ENCODE measurements at regions not wholly inside any gene's neighbourhood (a gene's known extent, or its start where the extent isn't known, plus 50 kb on each side); places are given as distances from the start of the nearest gene placed in this dataset.
"Not testable (repeated sequence)": the region's sequence is repeated elsewhere in the genome, so short reads cannot be mapped to it uniquely, and the experiment has no call there.

DNA sequence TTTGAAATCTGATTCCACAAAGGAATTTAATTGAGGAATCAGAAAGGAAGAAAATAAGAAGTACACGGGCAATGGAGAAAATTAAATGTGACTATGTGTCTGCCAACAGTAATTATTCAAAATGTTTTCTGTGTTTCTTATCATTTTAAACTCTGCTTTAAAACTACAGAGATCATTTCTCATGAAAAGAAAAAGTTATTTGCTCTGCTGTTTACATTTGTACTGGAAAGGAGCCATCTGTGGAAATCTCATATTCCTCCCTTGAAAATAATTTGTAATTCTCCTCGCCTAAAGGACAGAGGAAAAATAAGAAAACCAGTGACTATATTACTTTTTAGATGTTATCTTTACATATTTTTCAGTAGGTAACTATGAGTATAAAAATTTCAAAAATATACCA, 181.9 kb upstream of the MEIS1 start:
- H3K27ac ChIP-seq, result no peak overlapping the region
- intact Hi-C loops (cut with DNase I), result no loop called here

GRCh38 chr2:66252109-66252508, 182.8 kb upstream of the MEIS1 start:
- no peak overlapping the region for H3K4me3 ChIP-seq (replicated peaks in 1 of 3)
- H3K27ac ChIP-seq, result no peak overlapping the region
- no peaks in the 10 kb centered on the region for H3K36me3 ChIP-seq
- H3K4me1 ChIP-seq, result no peaks in the 10 kb centered on the region
- no peaks in the 10 kb centered on the region for H3K27me3 ChIP-seq
- DNase-seq, result no peak
- WGBS, 2 donors, result 80 to 84% methylated on average over 4 to 5 of the region's 5 CpGs
- intact Hi-C loops (cut with DNase I), result no loop called here
- TF ChIP-seq POLR2A (IDR thresholded peaks at IDR 0.05) (no peak), CTCF (IDR thresholded peaks at IDR 0.05) (no peak)
- no peaks in the 10 kb centered on the region for H3K9me3 ChIP-seq

More for the DNA sequence above, 181.9 kb upstream of the MEIS1 start:
- no peaks in the 10 kb centered on the region for H3K9me3 ChIP-seq
- H3K36me3 ChIP-seq, result no peaks in the 10 kb centered on the region
- H3K4me3 ChIP-seq (replicated peaks in 1 of 3), result no peak overlapping the region
- 68 to 84% methylated on average over 2 of the region's 2 CpGs for WGBS, 2 donors
- TF ChIP-seq POLR2A (IDR thresholded peaks at IDR 0.05) (no peak), CTCF (IDR thresholded peaks at IDR 0.05) (no peak)
- no peaks in the 10 kb centered on the region for H3K27me3 ChIP-seq
- H3K4me1 ChIP-seq, result no peaks in the 10 kb centered on the region
- DNase-seq, result no peak

DNA sequence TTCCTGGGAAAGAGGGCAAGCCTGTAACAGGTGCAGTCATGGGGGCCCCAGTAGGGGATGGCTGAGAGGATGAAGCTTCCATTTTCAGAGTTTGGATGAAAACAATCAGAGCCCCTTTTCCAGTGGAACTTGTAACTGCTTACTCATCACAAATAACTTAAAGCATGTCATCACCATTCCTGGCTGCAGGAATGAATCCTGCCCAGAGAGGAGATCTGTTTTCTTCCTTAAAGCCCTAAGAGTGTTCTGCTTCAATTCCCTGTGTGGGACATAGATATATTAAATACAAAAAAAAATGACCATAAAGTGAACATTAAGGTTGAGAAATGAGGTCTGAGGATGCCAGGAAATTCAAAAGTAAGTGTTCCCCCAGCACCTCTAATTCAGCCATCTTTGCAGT, 183.4 kb upstream of the MEIS1 start:
- no peaks in the 10 kb centered on the region for H3K4me1 ChIP-seq
- H3K4me3 ChIP-seq (replicated peaks in 1 of 3), result no peak overlapping the region
- no peak overlapping the region for H3K27ac ChIP-seq
- no peaks in the 10 kb centered on the region for H3K27me3 ChIP-seq
- no peak for TF ChIP-seq POLR2A (IDR thresholded peaks at IDR 0.05)
- no peak for TF ChIP-seq CTCF (IDR thresholded peaks at IDR 0.05)
- intact Hi-C loops (cut with DNase I), result no loop called here
- H3K36me3 ChIP-seq, result no peaks in the 10 kb centered on the region
- DNase-seq, result no peak
- H3K9me3 ChIP-seq, result no peaks in the 10 kb centered on the region

GRCh38 chr2:66249089-66249488, 185.8 kb upstream of the MEIS1 start:
- H3K27ac ChIP-seq; intact Hi-C loops (cut with DNase I); H3K9me3 ChIP-seq; H3K27me3 ChIP-seq; H3K36me3 ChIP-seq; H3K4me3 ChIP-seq (replicated peaks in 1 of 3); H3K4me1 ChIP-seq; DNase-seq: not testable (repeated sequence)
- 77 to 93% methylated on average over 5 to 7 of the region's 7 CpGs for WGBS, 2 donors

DNA sequence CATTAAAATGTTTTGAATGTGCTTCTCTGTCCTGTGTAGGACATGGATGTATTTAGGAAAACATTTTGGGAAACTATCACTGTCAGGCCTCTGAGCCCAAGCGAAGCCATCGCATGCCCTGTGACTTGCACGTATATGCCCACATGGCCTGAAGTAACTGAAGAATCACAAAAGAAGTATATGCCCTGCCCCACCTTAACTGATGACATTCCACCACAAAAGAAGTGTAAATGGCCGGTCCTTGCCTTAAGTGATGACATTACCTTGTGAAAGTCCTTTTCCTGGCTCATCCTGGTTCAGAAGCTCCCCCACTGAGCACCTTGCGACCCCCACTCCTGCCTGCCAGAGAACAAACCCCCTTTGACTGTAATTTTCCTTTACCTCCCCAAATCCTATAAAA, 191.1 kb upstream of the MEIS1 start:
- intact Hi-C loops (cut with DNase I); H3K9me3 ChIP-seq; H3K27me3 ChIP-seq; DNase-seq; H3K36me3 ChIP-seq; H3K27ac ChIP-seq; H3K4me3 ChIP-seq (replicated peaks in 1 of 3): not testable (repeated sequence)
- 97% methylated on average over 5 of the region's 5 CpGs for WGBS, 2 donors
- peaks cover 20 to 33% of the 10 kb centered on the region in 2 donors for H3K4me1 ChIP-seq

- H3K9me3 ChIP-seq; H3K27me3 ChIP-seq; intact Hi-C loops (cut with DNase I); DNase-seq; H3K4me3 ChIP-seq (replicated peaks in 1 of 3); H3K27ac ChIP-seq; H3K36me3 ChIP-seq: not testable (repeated sequence)
- H3K4me1 ChIP-seq, result peaks cover 20 to 36% of the 10 kb centered on the region in 2 donors
- WGBS, 2 donors, result 80 to 86% methylated on average over 1 of the region's 1 CpG
These were observed 192.0 kb upstream of the MEIS1 start for GRCh38 chr2:66242888-66243287.

GRCh38 chr2:66242099-66242789, 192.7 kb upstream of the MEIS1 start:
- no peak for TF ChIP-seq CTCF (IDR thresholded peaks at IDR 0.05)
- TF ChIP-seq POLR2A (IDR thresholded peaks at IDR 0.05), result no peak
- Histone ChIP-seq H3K9me3 (no peaks in the 10 kb centered on the region), H3K27me3 (no peaks in the 10 kb centered on the region), H3K27ac (no peak overlapping the region), H3K4me3 (replicated peaks in 1 of 3) (no peak overlapping the region), H3K4me1 (peaks cover 23 to 43% of the 10 kb centered on the region in 2 donors), H3K36me3 (no peaks in the 10 kb centered on the region)
- intact Hi-C loops (cut with DNase I), result no loop called here
- DNase-seq, result no peak
- 87 to 92% methylated on average over 1 of the region's 1 CpG for WGBS, 2 donors
